ENCODE measurements at regions not wholly inside any gene's neighbourhood (a gene's known extent, or its start where the extent isn't known, plus 50 kb on each side); places are given as distances from the start of the nearest gene placed in this dataset.
A peak's percentile ranks its signal among the peaks of the same experiment; 100 is the strongest.

GRCh38 chr5:167361795-167362194 is 929.6 kb upstream of the WWC1 start:
- Histone ChIP-seq H3K27ac (no peak overlapping the region), H3K4me1 (no peaks in the 10 kb centered on the region), H3K4me3 (no peak overlapping the region), H3K27me3 (no peaks in the 10 kb centered on the region), H3K36me3 (no peaks in the 10 kb centered on the region), H3K9me3 (peaks cover 0 to 4% of the 10 kb centered on the region in 2 donors)
- DNase-seq: no peak
- 11 to 74% methylated on average over 1 of the region's 1 CpG for WGBS, 2 donors (ENCODE audit: low coverage in 1 of 2)
- intact Hi-C loops (cut with DNase I; ENCODE audit: low total_unique reads) (no loop called here), in situ Hi-C loops (cut with MboI; ENCODE audit: low pct_ligation_motif_present in 1 of 4, low pct_unique_long_range_greater_than_20kb in 1 of 4, low sequenced_read_pairs in 3 of 4) (no loop called here)
- TF ChIP-seq POLR2A (IDR thresholded peaks at IDR 0.05): no peak

GRCh38 chr5:167363065-167363464 is 928.4 kb upstream of the WWC1 start:
- TF ChIP-seq POLR2A (IDR thresholded peaks at IDR 0.05) (no peak), CTCF (IDR thresholded peaks at IDR 0.05) (no peak), POLR2AphosphoS5 (IDR thresholded peaks at IDR 0.05) (no peak), EP300 (IDR thresholded peaks at IDR 0.05; ENCODE audit: low read depth) (no peak)
- Histone ChIP-seq H3K9me3 (peaks cover 0 to 4% of the 10 kb centered on the region in 2 donors), H3K4me1 (no peaks in the 10 kb centered on the region), H3K4me3 (no peak overlapping the region), H3K27me3 (no peaks in the 10 kb centered on the region), H3K36me3 (no peaks in the 10 kb centered on the region), H3K27ac (no peak overlapping the region)
- WGBS, 2 donors (ENCODE audit: low coverage in 1 of 2): 96 to 100% methylated on average over 1 to 2 of the region's 2 CpGs
- intact Hi-C loops (cut with DNase I; ENCODE audit: low total_unique reads): no loop called here
- DNase-seq: no peak
- in situ Hi-C loops (cut with MboI; ENCODE audit: low pct_ligation_motif_present in 1 of 4, low pct_unique_long_range_greater_than_20kb in 1 of 4, low sequenced_read_pairs in 3 of 4): no loop called here

- no peak for TF ChIP-seq POLR2A (IDR thresholded peaks at IDR 0.05)
- Histone ChIP-seq H3K36me3 (no peaks in the 10 kb centered on the region), H3K4me1 (peaks cover 0 to 9% (median 0%) of the 10 kb centered on the region in 4 donors), H3K27ac (no peak overlapping the region), H3K4me3 (no peak overlapping the region), H3K27me3 (no peaks in the 10 kb centered on the region), H3K9me3 (no peaks in the 10 kb centered on the region)
- in situ Hi-C loops (cut with MboI; ENCODE audit: low pct_ligation_motif_present in 1 of 4, low pct_unique_long_range_greater_than_20kb in 1 of 4, low sequenced_read_pairs in 3 of 4) (no loop called here), intact Hi-C loops (cut with DNase I; ENCODE audit: low total_unique reads) (no loop called here)
- WGBS, 2 donors (ENCODE audit: low coverage in 1 of 2): 87% methylated on average over 4 to 17 of the region's 17 CpGs
- no peak for DNase-seq
These were observed 916.3 kb upstream of the WWC1 start for GRCh38 chr5:167375125-167375524.

- WGBS, 2 donors (ENCODE audit: low coverage in 1 of 2): 45 to 46% methylated on average over 5 to 9 of the region's 9 CpGs
- DNase-seq: peak; percentile 47
- in situ Hi-C loops (cut with MboI; ENCODE audit: low pct_ligation_motif_present in 1 of 4, low pct_unique_long_range_greater_than_20kb in 1 of 4, low sequenced_read_pairs in 3 of 4) (no loop called here), intact Hi-C loops (cut with DNase I; ENCODE audit: low total_unique reads) (no loop called here)
- Histone ChIP-seq H3K4me1 (peaks cover 0 to 9% (median 0%) of the 10 kb centered on the region in 4 donors), H3K36me3 (no peaks in the 10 kb centered on the region), H3K27ac (peak overlapping the region in 2 of 4 donors; percentile 50 to 58), H3K9me3 (no peaks in the 10 kb centered on the region), H3K4me3 (no peak overlapping the region), H3K27me3 (no peaks in the 10 kb centered on the region)
- TF ChIP-seq POLR2AphosphoS5 (IDR thresholded peaks at IDR 0.05) (no peak), EP300 (IDR thresholded peaks at IDR 0.05; ENCODE audit: low read depth) (no peak), CTCF (IDR thresholded peaks at IDR 0.05) (no peak), POLR2A (IDR thresholded peaks at IDR 0.05) (no peak)
These were observed 912.3 kb upstream of the WWC1 start for GRCh38 chr5:167378894-167379723.

GRCh38 chr5:167381457-167381856 is 910.0 kb upstream of the WWC1 start:
- H3K9me3 ChIP-seq: no peaks in the 10 kb centered on the region
- no peaks in the 10 kb centered on the region for H3K36me3 ChIP-seq
- no peak for DNase-seq
- H3K4me1 ChIP-seq: peaks cover 0 to 9% (median 0%) of the 10 kb centered on the region in 4 donors
- H3K27me3 ChIP-seq: no peaks in the 10 kb centered on the region
- H3K4me3 ChIP-seq: no peak overlapping the region
- TF ChIP-seq CTCF (IDR thresholded peaks at IDR 0.05) (no peak), EP300 (IDR thresholded peaks at IDR 0.05; ENCODE audit: low read depth) (no peak), POLR2A (IDR thresholded peaks at IDR 0.05) (no peak)
- intact Hi-C loops (cut with DNase I; ENCODE audit: low total_unique reads) (no loop called here), in situ Hi-C loops (cut with MboI; ENCODE audit: low pct_ligation_motif_present in 1 of 4, low pct_unique_long_range_greater_than_20kb in 1 of 4, low sequenced_read_pairs in 3 of 4) (no loop called here)
- H3K27ac ChIP-seq: no peak overlapping the region
- 50 to 54% methylated on average over 1 of the region's 1 CpG for WGBS, 2 donors (ENCODE audit: low coverage in 1 of 2)

All from transverse colon (tissue), 4 donors.